Sigmoid colon (tissue), 6 donors: ENCODE measurements at regions not wholly inside any gene's neighbourhood (a gene's known extent, or its start where the extent isn't known, plus 50 kb on each side); places are given as distances from the start of the nearest gene placed in this dataset.

ENCODE experiments used
- DNase-seq: peaks from one replicate; pipeline ENCODE4 v3.0.0-alpha.2; 2019
- H3K27ac ChIP-seq, 4 donors: fragments of 200-600 bp; sonication (generic); one replicate each; pipeline ENCODE4 v1.5.1; 2016 to 2019; ENCODE audit warnings: mild to moderate bottlenecking in 1 of 4
- H3K27me3 ChIP-seq, 3 donors: fragments of 200-600 bp; sonication (generic); one replicate each; pipeline ENCODE4 v1.5.1; 2019; ENCODE audit warnings: mild to moderate bottlenecking in 1 of 3
- H3K36me3 ChIP-seq, 4 donors: fragments of 200-600 bp; sonication (generic); one replicate each; pipeline ENCODE4 v1.5.1; 2016 to 2019
- H3K4me1 ChIP-seq, 4 donors: fragments of 200-600 bp; sonication (generic); one replicate each; pipeline ENCODE4 v1.5.1; 2017 to 2019
- H3K4me3 ChIP-seq, 4 donors: fragments of 200-600 bp; sonication (generic); one replicate each; pipeline ENCODE4 v1.5.1; 2017 to 2019; ENCODE audit warnings: mild to moderate bottlenecking in 2 of 4, moderate library complexity in 1 of 4
- H3K9me3 ChIP-seq, 4 donors: fragments of 200-600 bp in 3 of 4; sonication (generic) in 3 of 4; one replicate each; pipeline versions ENCODE4 v1.5.1 to v1.6.1; 2013 to 2019
- CTCF ChIP-seq, 4 experiments: fragments of 450-650 bp in 3 of 4; fragments of 200-600 bp in 1 of 4; IDR thresholded peaks; one replicate each; pipeline ENCODE4 v1.5.1; 2016 to 2019; ENCODE audit warnings: antibody characterized with exemption in 4 of 4, mild to moderate bottlenecking in 3 of 4, moderate library complexity in 2 of 4
- EP300 ChIP-seq, 4 donors: sonication (generic); formaldehyde crosslinking; IDR thresholded peaks; one replicate each; pipeline ENCODE4 v1.6.1; 2017; ENCODE audit warnings: antibody characterized with exemption in 4 of 4
- POLR2A ChIP-seq, 2 donors: fragments of 450-650 bp; IDR thresholded peaks; one replicate each; pipeline ENCODE4 v1.6.1; 2016; ENCODE audit warnings: antibody characterized with exemption in 2 of 2, mild to moderate bottlenecking in 2 of 2, moderate library complexity in 2 of 2
- POLR2AphosphoS5 ChIP-seq, 4 donors: sonication (generic); formaldehyde crosslinking; IDR thresholded peaks; one replicate each; pipeline ENCODE4 v1.6.1; 2017; ENCODE audit warnings: antibody characterized with exemption in 4 of 4
- WGBS, 2 donors: extraction: QIAGEN DNeasy Blood & Tissue Kit; methylation state at CpG; one replicate each; pipeline ENCODE4 v1.1.7; 2013; 5-methylcytosine and 5-hydroxymethylcytosine counted together
- intact Hi-C: fragments of 100-400 bp; cut with DNase I; formaldehyde crosslinking; loops from one replicate; pipeline ENCODE4 v1.15.1; 2023
- donor health status: healthy with polysubstance abuse.
- donor health status: healthy.

GRCh38 chr2:183532514-183532913 lies 408.3 kb downstream of the NUP35 start:
- H3K27me3 ChIP-seq = no peaks in the 10 kb centered on the region
- no peaks in the 10 kb centered on the region for H3K4me1 ChIP-seq
- H3K9me3 ChIP-seq = no peaks in the 10 kb centered on the region
- no peaks in the 10 kb centered on the region for H3K36me3 ChIP-seq
- 48 to 51% methylated on average over 3 of the region's 3 CpGs for WGBS, 2 donors
- no peak overlapping the region for H3K4me3 ChIP-seq
- H3K27ac ChIP-seq = no peak overlapping the region
- no peak for TF ChIP-seq POLR2AphosphoS5 (IDR thresholded peaks at IDR 0.05)
- no peak for TF ChIP-seq CTCF (IDR thresholded peaks at IDR 0.05)
- TF ChIP-seq POLR2A (IDR thresholded peaks at IDR 0.05) = no peak
- TF ChIP-seq EP300 (IDR thresholded peaks at IDR 0.05) = no peak
- intact Hi-C loops = no loop called here
- DNase-seq = no peak

- TF ChIP-seq EP300 (IDR thresholded peaks at IDR 0.05) (no peak), POLR2AphosphoS5 (IDR thresholded peaks at IDR 0.05) (no peak), POLR2A (IDR thresholded peaks at IDR 0.05) (no peak), CTCF (IDR thresholded peaks at IDR 0.05) (no peak)
- H3K36me3 ChIP-seq = no peaks in the 10 kb centered on the region
- DNase-seq = no peak
- no peaks in the 10 kb centered on the region for H3K27me3 ChIP-seq
- H3K9me3 ChIP-seq = no peaks in the 10 kb centered on the region
- WGBS, 2 donors = 38 to 73% methylated on average over 2 of the region's 2 CpGs
- H3K4me1 ChIP-seq = peaks cover 0 to 5% (median 1%) of the 10 kb centered on the region in 4 donors
- intact Hi-C loops = no loop called here
- H3K27ac ChIP-seq = no peak overlapping the region
- H3K4me3 ChIP-seq = no peak overlapping the region
Observed at GRCh38 chr2:183533021-183533420, 408.8 kb downstream of the NUP35 start.

- Histone ChIP-seq H3K4me1 (peaks cover 0 to 11% (median 8%) of the 10 kb centered on the region in 4 donors), H3K36me3 (no peaks in the 10 kb centered on the region), H3K27ac (no peak overlapping the region), H3K9me3 (no peaks in the 10 kb centered on the region), H3K4me3 (no peak overlapping the region), H3K27me3 (no peaks in the 10 kb centered on the region)
- DNase-seq = no peak
- 39 to 80% methylated on average over 3 of the region's 3 CpGs for WGBS, 2 donors
- no peak for TF ChIP-seq POLR2AphosphoS5 (IDR thresholded peaks at IDR 0.05)
- no peak for TF ChIP-seq EP300 (IDR thresholded peaks at IDR 0.05)
- no peak for TF ChIP-seq CTCF (IDR thresholded peaks at IDR 0.05)
- TF ChIP-seq POLR2A (IDR thresholded peaks at IDR 0.05) = no peak
- intact Hi-C loops = no loop called here
Observed at GRCh38 chr2:183536290-183536689, 412.0 kb downstream of the NUP35 start.

GRCh38 chr2:183536714-183537113 lies 412.5 kb downstream of the NUP35 start:
- H3K4me1 ChIP-seq = peaks cover 0 to 11% (median 8%) of the 10 kb centered on the region in 4 donors
- TF ChIP-seq EP300 (IDR thresholded peaks at IDR 0.05) = no peak
- TF ChIP-seq CTCF (IDR thresholded peaks at IDR 0.05) = no peak
- TF ChIP-seq POLR2AphosphoS5 (IDR thresholded peaks at IDR 0.05) = no peak
- no peak for TF ChIP-seq POLR2A (IDR thresholded peaks at IDR 0.05)
- H3K4me3 ChIP-seq = no peak overlapping the region
- intact Hi-C loops = no loop called here
- H3K36me3 ChIP-seq = no peaks in the 10 kb centered on the region
- 86 to 87% methylated on average over 3 of the region's 3 CpGs for WGBS, 2 donors
- no peak overlapping the region for H3K27ac ChIP-seq
- H3K9me3 ChIP-seq = no peaks in the 10 kb centered on the region
- H3K27me3 ChIP-seq = no peaks in the 10 kb centered on the region
- DNase-seq = no peak

GRCh38 chr2:183541766-183542165 lies 417.5 kb downstream of the NUP35 start:
- H3K27ac ChIP-seq = no peak overlapping the region
- no peaks in the 10 kb centered on the region for H3K36me3 ChIP-seq
- WGBS, 2 donors = 17 to 70% methylated on average over 6 of the region's 6 CpGs
- intact Hi-C loops = no loop called here
- no peak overlapping the region for H3K4me3 ChIP-seq
- peaks cover 0 to 11% (median 8%) of the 10 kb centered on the region in 4 donors for H3K4me1 ChIP-seq
- H3K9me3 ChIP-seq = peaks cover 0 to 5% (median 0%) of the 10 kb centered on the region in 4 donors
- no peaks in the 10 kb centered on the region for H3K27me3 ChIP-seq
- DNase-seq = no peak
- TF ChIP-seq POLR2AphosphoS5 (IDR thresholded peaks at IDR 0.05) (no peak), POLR2A (IDR thresholded peaks at IDR 0.05) (no peak), CTCF (IDR thresholded peaks at IDR 0.05) (no peak), EP300 (IDR thresholded peaks at IDR 0.05) (no peak)
